BLaER1 (cell line): ENCODE measurements at regions not wholly inside any gene's neighbourhood (a gene's known extent, or its start where the extent isn't known, plus 50 kb on each side); places are given as distances from the start of the nearest gene placed in this dataset.

Source experiments
- H3K27ac ChIP-seq: shearing (Covaris generic); formaldehyde crosslinking; 2 replicates; pipeline ENCODE4 v1.8.1; 2022
- H3K27me3 ChIP-seq: shearing (Covaris generic); formaldehyde crosslinking; 2 replicates; pipeline ENCODE4 v1.8.1; 2022
- H3K36me3 ChIP-seq: shearing (Covaris generic); formaldehyde crosslinking; 2 replicates; pipeline ENCODE4 v1.8.1; 2022
- H3K4me1 ChIP-seq: shearing (Covaris generic); formaldehyde crosslinking; 2 replicates; pipeline ENCODE4 v1.8.1; 2022
- H3K4me2 ChIP-seq: shearing (Covaris generic); formaldehyde crosslinking; 2 replicates; pipeline ENCODE4 v1.8.1; 2022
- H3K4me3 ChIP-seq: shearing (Covaris generic); formaldehyde crosslinking; 2 replicates; pipeline ENCODE4 v1.8.1; 2022
- H3K9ac ChIP-seq: shearing (Covaris generic); formaldehyde crosslinking; 2 replicates; pipeline ENCODE4 v1.8.1; 2022
- H3K9me3 ChIP-seq: shearing (Covaris generic); formaldehyde crosslinking; 2 replicates; pipeline ENCODE4 v1.8.1; 2022
- H4K20me1 ChIP-seq: shearing (Covaris generic); formaldehyde crosslinking; 2 replicates; pipeline ENCODE4 v1.8.1; 2022
- Cebpa-rat ChIP-seq: shearing (Covaris generic); IDR thresholded peaks from 2 replicates; pipeline ENCODE4 v1.8.1; 2022

- no peak for TF ChIP-seq Cebpa-rat
- no peak overlapping the region for H3K27ac ChIP-seq
- H3K4me3 ChIP-seq: no peak overlapping the region
- H3K9me3 ChIP-seq: no peaks in the 10 kb centered on the region
- H3K4me1 ChIP-seq: no peaks in the 10 kb centered on the region
- H3K4me2 ChIP-seq: no peak overlapping the region
- no peak overlapping the region for H3K9ac ChIP-seq
- no peaks in the 10 kb centered on the region for H3K36me3 ChIP-seq
- no peaks in the 10 kb centered on the region for H3K27me3 ChIP-seq
- no peaks in the 10 kb centered on the region for H4K20me1 ChIP-seq
Observed at GRCh38 chr13:39875111-39875987, 219.9 kb downstream of the COG6 start.

DNA sequence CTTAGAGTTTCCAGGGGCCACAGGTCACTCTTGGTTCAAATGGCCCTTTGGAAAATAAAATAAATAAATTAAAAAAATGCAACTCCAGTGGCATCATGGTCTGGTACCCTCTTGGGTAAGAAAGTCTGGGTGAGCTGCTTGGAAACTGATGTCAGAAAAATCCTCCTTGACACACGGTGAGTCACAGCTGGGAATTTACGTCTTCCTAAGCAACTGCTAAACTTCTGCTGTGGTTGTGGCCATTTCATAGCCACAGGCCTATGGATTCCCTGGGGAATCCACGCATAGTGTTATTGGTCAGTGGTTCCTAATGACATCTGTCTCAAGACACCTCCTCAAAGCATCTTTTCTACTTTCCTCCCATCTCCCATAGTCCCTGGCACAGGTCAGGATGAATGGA, 220.8 kb downstream of the COG6 start:
- no peaks in the 10 kb centered on the region for H3K36me3 ChIP-seq
- no peaks in the 10 kb centered on the region for H3K9me3 ChIP-seq
- TF ChIP-seq Cebpa-rat: no peak
- H4K20me1 ChIP-seq: no peaks in the 10 kb centered on the region
- H3K27ac ChIP-seq: no peak overlapping the region
- H3K9ac ChIP-seq: no peak overlapping the region
- H3K4me3 ChIP-seq: no peak overlapping the region
- no peaks in the 10 kb centered on the region for H3K27me3 ChIP-seq
- no peak overlapping the region for H3K4me2 ChIP-seq
- no peaks in the 10 kb centered on the region for H3K4me1 ChIP-seq

GRCh38 chr13:39877134-39877533, 221.7 kb downstream of the COG6 start:
- Histone ChIP-seq H3K9ac (no peak overlapping the region), H3K27ac (no peak overlapping the region), H3K36me3 (no peaks in the 10 kb centered on the region), H3K4me1 (no peaks in the 10 kb centered on the region), H4K20me1 (no peaks in the 10 kb centered on the region), H3K4me2 (no peak overlapping the region), H3K4me3 (no peak overlapping the region), H3K9me3 (peaks cover under 1% of the 10 kb centered on the region; the same call in 1 of the 2 replicates), H3K27me3 (no peaks in the 10 kb centered on the region)
- no peak for TF ChIP-seq Cebpa-rat

GRCh38 chr13:39879286-39880035, 224.0 kb downstream of the COG6 start:
- no peak overlapping the region for H3K4me2 ChIP-seq
- TF ChIP-seq Cebpa-rat: no peak
- H3K36me3 ChIP-seq: no peaks in the 10 kb centered on the region
- no peaks in the 10 kb centered on the region for H3K4me1 ChIP-seq
- no peak overlapping the region for H3K27ac ChIP-seq
- no peak overlapping the region for H3K9ac ChIP-seq
- H3K27me3 ChIP-seq: no peaks in the 10 kb centered on the region
- no peaks in the 10 kb centered on the region for H4K20me1 ChIP-seq
- peaks cover 22% of the 10 kb centered on the region for H3K9me3 ChIP-seq
- H3K4me3 ChIP-seq: no peak overlapping the region

DNA sequence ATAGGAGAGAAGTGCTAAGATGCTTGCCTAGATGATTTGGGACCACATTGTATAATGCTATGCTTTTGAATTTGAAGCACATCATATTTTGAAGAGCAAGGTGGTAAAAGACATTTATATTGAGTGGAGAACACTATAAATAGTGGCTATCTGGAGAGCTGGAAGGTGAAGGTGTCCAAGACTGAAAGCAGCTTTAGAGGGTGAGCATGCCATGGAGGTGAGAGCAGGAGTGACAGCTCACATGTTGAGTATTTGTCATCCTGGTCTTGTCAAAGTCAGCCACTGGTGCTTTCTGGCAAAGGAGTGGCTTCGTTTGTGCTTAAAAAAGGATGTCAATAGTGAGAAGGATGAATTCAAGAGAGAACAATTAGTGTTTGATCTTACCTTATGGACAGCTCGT, 225.9 kb downstream of the COG6 start:
- Histone ChIP-seq H3K27me3 (no peaks in the 10 kb centered on the region), H3K9ac (no peak overlapping the region), H3K4me3 (no peak overlapping the region), H3K9me3 (peaks cover 23% of the 10 kb centered on the region), H3K4me2 (no peak overlapping the region), H3K27ac (no peak overlapping the region), H4K20me1 (no peaks in the 10 kb centered on the region), H3K36me3 (no peaks in the 10 kb centered on the region), H3K4me1 (no peaks in the 10 kb centered on the region)
- no peak for TF ChIP-seq Cebpa-rat

DNA sequence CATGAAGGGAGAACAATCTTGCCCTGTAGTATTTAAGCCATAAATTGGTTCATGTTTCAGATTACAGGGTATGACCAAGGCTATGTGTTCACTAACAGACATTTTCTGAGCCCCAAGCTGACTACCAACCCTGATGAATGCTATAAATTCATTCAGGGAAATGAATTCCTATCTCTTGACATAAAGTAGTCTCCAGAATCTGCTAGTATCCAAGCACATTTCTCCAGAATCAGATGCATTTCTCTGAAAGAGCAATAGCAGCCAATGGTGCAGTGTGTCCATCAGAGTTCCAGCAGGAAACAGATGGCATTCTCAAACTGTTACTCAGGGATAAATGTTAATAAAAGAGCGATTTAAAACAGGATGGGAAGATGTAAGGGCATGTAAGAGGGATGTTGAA, 226.4 kb downstream of the COG6 start:
- Histone ChIP-seq H3K27ac (no peak overlapping the region), H3K9me3 (peaks cover 23% of the 10 kb centered on the region), H3K4me3 (no peak overlapping the region), H3K4me2 (no peak overlapping the region), H3K36me3 (no peaks in the 10 kb centered on the region), H4K20me1 (no peaks in the 10 kb centered on the region), H3K9ac (no peak overlapping the region), H3K27me3 (no peaks in the 10 kb centered on the region), H3K4me1 (no peaks in the 10 kb centered on the region)
- TF ChIP-seq Cebpa-rat: no peak

- no peaks in the 10 kb centered on the region for H3K27me3 ChIP-seq
- H4K20me1 ChIP-seq: no peaks in the 10 kb centered on the region
- no peaks in the 10 kb centered on the region for H3K4me1 ChIP-seq
- H3K36me3 ChIP-seq: no peaks in the 10 kb centered on the region
- no peak for TF ChIP-seq Cebpa-rat
- H3K9ac ChIP-seq: no peak overlapping the region
- H3K4me3 ChIP-seq: no peak overlapping the region
- peaks cover 23% of the 10 kb centered on the region for H3K9me3 ChIP-seq
- H3K27ac ChIP-seq: no peak overlapping the region
- no peak overlapping the region for H3K4me2 ChIP-seq
Observed at GRCh38 chr13:39884166-39884565, 228.7 kb downstream of the COG6 start.

GRCh38 chr13:39886336-39886735, 230.9 kb downstream of the COG6 start:
- Histone ChIP-seq H3K4me3 (no peak overlapping the region), H3K27ac (no peak overlapping the region), H3K9me3 (peaks cover 23% of the 10 kb centered on the region), H3K27me3 (no peaks in the 10 kb centered on the region), H3K9ac (no peak overlapping the region), H3K36me3 (no peaks in the 10 kb centered on the region), H3K4me1 (no peaks in the 10 kb centered on the region), H3K4me2 (no peak overlapping the region), H4K20me1 (no peaks in the 10 kb centered on the region)
- TF ChIP-seq Cebpa-rat: no peak

GRCh38 chr13:39887387-39887786, 231.9 kb downstream of the COG6 start:
- H3K27ac ChIP-seq: no peak overlapping the region
- H3K4me2 ChIP-seq: no peak overlapping the region
- peaks cover 20% of the 10 kb centered on the region for H3K9me3 ChIP-seq
- TF ChIP-seq Cebpa-rat: no peak
- no peaks in the 10 kb centered on the region for H4K20me1 ChIP-seq
- H3K9ac ChIP-seq: no peak overlapping the region
- H3K36me3 ChIP-seq: no peaks in the 10 kb centered on the region
- no peaks in the 10 kb centered on the region for H3K4me1 ChIP-seq
- no peaks in the 10 kb centered on the region for H3K27me3 ChIP-seq
- H3K4me3 ChIP-seq: no peak overlapping the region
